ENCODE measurements at regions not wholly inside any gene's neighbourhood (a gene's known extent, or its start where the extent isn't known, plus 50 kb on each side); places are given as distances from the start of the nearest gene placed in this dataset.

DNA sequence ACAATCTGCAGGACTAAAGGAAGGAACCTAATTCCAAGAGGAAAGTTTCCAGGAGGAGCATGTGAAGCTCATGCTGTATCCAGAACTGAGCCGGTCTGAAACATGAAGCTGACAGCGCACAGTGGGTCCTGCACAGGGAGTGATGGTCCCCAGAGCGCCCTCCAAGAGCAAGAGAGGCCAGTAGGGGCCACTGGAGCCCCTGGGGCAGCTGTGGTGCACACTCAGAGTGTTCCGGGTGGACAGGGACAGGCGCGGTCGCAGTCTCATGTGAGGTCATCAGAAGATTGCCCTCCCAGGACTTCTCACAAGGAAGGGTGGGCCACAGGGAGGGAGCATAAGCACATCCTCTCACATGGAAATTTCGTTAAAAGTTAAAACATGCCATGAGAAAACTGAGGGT, 355.9 kb downstream of the EIPR1 start:
- intact Hi-C loops (cut with DNase I): no loop called here
- 83 to 91% (median 90%) methylated on average over 8 of the region's 8 CpGs for WGBS, 3 donors
- no peak overlapping the region for H3K4me3 ChIP-seq
- H3K36me3 ChIP-seq (ENCODE audit: insufficient read depth in 1 of 2, low read depth in 1 of 2): no peaks in the 10 kb centered on the region
- ATAC-seq: no peak
- DNase-seq: no peak
- no peaks in the 10 kb centered on the region for H3K4me1 ChIP-seq
- no peak overlapping the region for H3K27ac ChIP-seq
- TF ChIP-seq, protein P1, sequence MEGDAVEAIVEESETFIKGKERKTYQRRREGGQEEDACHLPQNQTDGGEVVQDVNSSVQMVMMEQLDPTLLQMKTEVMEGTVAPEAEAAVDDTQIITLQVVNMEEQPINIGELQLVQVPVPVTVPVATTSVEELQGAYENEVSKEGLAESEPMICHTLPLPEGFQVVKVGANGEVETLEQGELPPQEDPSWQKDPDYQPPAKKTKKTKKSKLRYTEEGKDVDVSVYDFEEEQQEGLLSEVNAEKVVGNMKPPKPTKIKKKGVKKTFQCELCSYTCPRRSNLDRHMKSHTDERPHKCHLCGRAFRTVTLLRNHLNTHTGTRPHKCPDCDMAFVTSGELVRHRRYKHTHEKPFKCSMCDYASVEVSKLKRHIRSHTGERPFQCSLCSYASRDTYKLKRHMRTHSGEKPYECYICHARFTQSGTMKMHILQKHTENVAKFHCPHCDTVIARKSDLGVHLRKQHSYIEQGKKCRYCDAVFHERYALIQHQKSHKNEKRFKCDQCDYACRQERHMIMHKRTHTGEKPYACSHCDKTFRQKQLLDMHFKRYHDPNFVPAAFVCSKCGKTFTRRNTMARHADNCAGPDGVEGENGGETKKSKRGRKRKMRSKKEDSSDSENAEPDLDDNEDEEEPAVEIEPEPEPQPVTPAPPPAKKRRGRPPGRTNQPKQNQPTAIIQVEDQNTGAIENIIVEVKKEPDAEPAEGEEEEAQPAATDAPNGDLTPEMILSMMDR (IDR thresholded peaks at IDR 0.05): no peak
- peaks cover 10% of the 10 kb centered on the region for H3K9me3 ChIP-seq
- H3K27me3 ChIP-seq (ENCODE audit: insufficient read depth in 3 of 3, low read length in 2 of 3): peaks cover 0 to 5% (median 0%) of the 10 kb centered on the region in 3 donors

DNA sequence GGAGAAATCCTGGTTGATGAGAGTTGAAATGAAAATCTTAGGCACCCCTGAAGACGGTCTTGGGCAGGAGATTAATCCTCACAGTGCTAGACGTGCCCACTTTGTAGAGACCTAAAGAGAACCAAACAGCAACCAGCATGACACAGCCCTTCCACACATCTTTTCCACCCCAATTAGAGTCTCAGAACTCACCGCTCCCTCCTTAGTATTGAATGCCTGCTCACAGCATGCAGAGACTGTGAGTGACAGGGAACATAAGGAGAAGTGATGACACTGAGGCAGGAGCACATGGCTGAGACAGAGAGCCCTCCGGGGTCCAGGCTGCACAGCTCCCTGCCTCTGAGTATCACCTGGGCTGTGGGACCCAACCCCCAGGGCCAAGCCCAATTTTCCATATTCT, 367.6 kb downstream of the EIPR1 start:
- WGBS, 3 donors: 59 to 69% (median 63%) methylated on average over 4 of the region's 4 CpGs
- H3K36me3 ChIP-seq (ENCODE audit: insufficient read depth in 1 of 2, low read depth in 1 of 2): no peaks in the 10 kb centered on the region
- H3K4me1 ChIP-seq: no peaks in the 10 kb centered on the region
- ATAC-seq (no peak), DNase-seq (no peak)
- H3K9me3 ChIP-seq: peaks cover 8% of the 10 kb centered on the region
- intact Hi-C loops (cut with DNase I): loop anchor here in 1 of 2 donors (2.0 kb wide), 1 partner anchor 21 kb away; no protein-coding TSS in a partner anchor
- TF ChIP-seq, protein P1 (IDR thresholded peaks at IDR 0.05): no peak
- no peak overlapping the region for H3K4me3 ChIP-seq
- H3K27me3 ChIP-seq (ENCODE audit: insufficient read depth in 3 of 3, low read length in 2 of 3): peaks cover 0 to 4% (median 0%) of the 10 kb centered on the region in 3 donors
- no peak overlapping the region for H3K27ac ChIP-seq

DNA sequence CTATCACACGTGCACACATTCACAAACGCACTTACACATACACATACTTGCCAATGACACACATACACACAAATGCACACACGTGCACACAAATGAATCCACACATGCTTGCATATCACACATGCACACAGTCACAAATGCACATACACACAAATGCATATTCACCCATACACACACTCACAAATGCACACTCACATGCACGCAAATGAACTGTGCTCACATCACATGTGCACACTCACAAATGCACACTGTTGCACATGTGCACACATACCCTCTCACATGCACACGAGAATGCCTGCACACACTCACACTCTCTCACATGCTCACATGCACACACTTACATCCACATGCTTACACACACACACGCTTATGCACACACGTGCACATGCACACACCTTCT, 368.1 kb downstream of the EIPR1 start:
- no peak for DNase-seq
- H3K27me3 ChIP-seq (ENCODE audit: insufficient read depth in 3 of 3, low read length in 2 of 3): peaks cover 0 to 4% (median 0%) of the 10 kb centered on the region in 3 donors
- no peak overlapping the region for H3K4me3 ChIP-seq
- WGBS, 3 donors: 74 to 78% (median 75%) methylated on average over 7 of the region's 7 CpGs
- H3K27ac ChIP-seq: no peak overlapping the region
- TF ChIP-seq, protein P1 (IDR thresholded peaks at IDR 0.05): no peak
- H3K36me3 ChIP-seq (ENCODE audit: insufficient read depth in 1 of 2, low read depth in 1 of 2): no peaks in the 10 kb centered on the region
- intact Hi-C loops (cut with DNase I): no loop called here
- ATAC-seq: no peak
- H3K9me3 ChIP-seq: peaks cover 8% of the 10 kb centered on the region
- H3K4me1 ChIP-seq: no peaks in the 10 kb centered on the region

GRCh38 chr2:3009005-3009404, 368.6 kb downstream of the EIPR1 start:
- H3K27me3 ChIP-seq (ENCODE audit: insufficient read depth in 3 of 3, low read length in 2 of 3): peaks cover 0 to 4% (median 0%) of the 10 kb centered on the region in 3 donors
- no peaks in the 10 kb centered on the region for H3K36me3 ChIP-seq (ENCODE audit: insufficient read depth in 1 of 2, low read depth in 1 of 2)
- TF ChIP-seq, protein P1 (IDR thresholded peaks at IDR 0.05): no peak
- H3K4me3 ChIP-seq: no peak overlapping the region
- no peaks in the 10 kb centered on the region for H3K4me1 ChIP-seq
- intact Hi-C loops (cut with DNase I): no loop called here
- WGBS, 3 donors: 38 to 52% (median 52%) methylated on average over 8 of the region's 8 CpGs
- DNase-seq (no peak), ATAC-seq (no peak)
- peaks cover 8% of the 10 kb centered on the region for H3K9me3 ChIP-seq
- no peak overlapping the region for H3K27ac ChIP-seq

GRCh38 chr2:3008561-3008960, 369.1 kb downstream of the EIPR1 start:
- peaks cover 4% of the 10 kb centered on the region for H3K9me3 ChIP-seq
- intact Hi-C loops (cut with DNase I): no loop called here
- no peak for ATAC-seq
- H3K4me1 ChIP-seq: no peaks in the 10 kb centered on the region
- H3K27me3 ChIP-seq (ENCODE audit: insufficient read depth in 3 of 3, low read length in 2 of 3): peaks cover 0 to 4% (median 0%) of the 10 kb centered on the region in 3 donors
- H3K27ac ChIP-seq: no peak overlapping the region
- TF ChIP-seq, protein P1 (IDR thresholded peaks at IDR 0.05): no peak
- no peaks in the 10 kb centered on the region for H3K36me3 ChIP-seq (ENCODE audit: insufficient read depth in 1 of 2, low read depth in 1 of 2)
- 21 to 39% (median 38%) methylated on average over 4 of the region's 4 CpGs for WGBS, 3 donors
- H3K4me3 ChIP-seq: no peak overlapping the region
- DNase-seq: no peak
